ENCODE measurements at regions not wholly inside any gene's neighbourhood (a gene's known extent, or its start where the extent isn't known, plus 50 kb on each side); places are given as distances from the start of the nearest gene placed in this dataset.

- Histone ChIP-seq H3K36me3 (ENCODE audit: control insufficient read depth in 1 of 2, insufficient read depth in 2 of 2, low read length in 2 of 2) (no peaks in the 10 kb centered on the region), H3K4me1 (ENCODE audit: control insufficient read depth in 1 of 2, insufficient read depth in 2 of 2, low read length in 2 of 2) (no peaks in the 10 kb centered on the region), H3K9ac (ENCODE audit: low read depth in 1 of 2, low read length in 2 of 2) (no peak overlapping the region), H3K9me3 (ENCODE audit: control insufficient read depth in 1 of 2, low read length in 2 of 2) (no peaks in the 10 kb centered on the region), H3K4me3 (ENCODE audit: low read depth in 1 of 2, low read length in 2 of 2) (no peak overlapping the region), H3K27me3 (ENCODE audit: control insufficient read depth in 1 of 2, insufficient read depth in 2 of 2, low read length in 2 of 2) (no peaks in the 10 kb centered on the region), H3K27ac (ENCODE audit: low read depth, low read length) (no peak overlapping the region)
Observed at GRCh38 chr5:68352166-68352565, 136.6 kb downstream of the PIK3R1 start.

- no peaks in the 10 kb centered on the region for H3K27me3 ChIP-seq (ENCODE audit: control insufficient read depth in 1 of 2, insufficient read depth in 2 of 2, low read length in 2 of 2)
Observed at GRCh38 chr5:68353605-68354004, 138.0 kb downstream of the PIK3R1 start.

GRCh38 chr5:68354315-68354714 is 138.8 kb downstream of the PIK3R1 start:
- H3K9ac ChIP-seq (ENCODE audit: low read depth in 1 of 2, low read length in 2 of 2): no peak overlapping the region
- no peak overlapping the region for H3K4me3 ChIP-seq (ENCODE audit: low read depth in 1 of 2, low read length in 2 of 2)
- H3K4me1 ChIP-seq (ENCODE audit: control insufficient read depth in 1 of 2, insufficient read depth in 2 of 2, low read length in 2 of 2): no peaks in the 10 kb centered on the region
- no peaks in the 10 kb centered on the region for H3K27me3 ChIP-seq (ENCODE audit: control insufficient read depth in 1 of 2, insufficient read depth in 2 of 2, low read length in 2 of 2)
- H3K27ac ChIP-seq (ENCODE audit: low read depth, low read length): no peak overlapping the region
- no peaks in the 10 kb centered on the region for H3K36me3 ChIP-seq (ENCODE audit: control insufficient read depth in 1 of 2, insufficient read depth in 2 of 2, low read length in 2 of 2)
- H3K9me3 ChIP-seq (ENCODE audit: control insufficient read depth in 1 of 2, low read length in 2 of 2): no peaks in the 10 kb centered on the region

More at GRCh38 chr5:68353605-68354004, 138.0 kb downstream of the PIK3R1 start:
- H3K4me3 ChIP-seq (ENCODE audit: low read depth in 1 of 2, low read length in 2 of 2): no peak overlapping the region
- no peak overlapping the region for H3K27ac ChIP-seq (ENCODE audit: low read depth, low read length)
- no peaks in the 10 kb centered on the region for H3K4me1 ChIP-seq (ENCODE audit: control insufficient read depth in 1 of 2, insufficient read depth in 2 of 2, low read length in 2 of 2)
- H3K9me3 ChIP-seq (ENCODE audit: control insufficient read depth in 1 of 2, low read length in 2 of 2): no peaks in the 10 kb centered on the region
- H3K36me3 ChIP-seq (ENCODE audit: control insufficient read depth in 1 of 2, insufficient read depth in 2 of 2, low read length in 2 of 2): no peaks in the 10 kb centered on the region
- H3K9ac ChIP-seq (ENCODE audit: low read depth in 1 of 2, low read length in 2 of 2): no peak overlapping the region

GRCh38 chr5:68356216-68356615 is 140.7 kb downstream of the PIK3R1 start:
- Histone ChIP-seq H3K27ac (ENCODE audit: low read depth, low read length) (no peak overlapping the region), H3K36me3 (ENCODE audit: control insufficient read depth in 1 of 2, insufficient read depth in 2 of 2, low read length in 2 of 2) (no peaks in the 10 kb centered on the region), H3K4me1 (ENCODE audit: control insufficient read depth in 1 of 2, insufficient read depth in 2 of 2, low read length in 2 of 2) (peaks cover 0 to 6% of the 10 kb centered on the region in 2 donors), H3K9ac (ENCODE audit: low read depth in 1 of 2, low read length in 2 of 2) (no peak overlapping the region), H3K9me3 (ENCODE audit: control insufficient read depth in 1 of 2, low read length in 2 of 2) (no peaks in the 10 kb centered on the region), H3K27me3 (ENCODE audit: control insufficient read depth in 1 of 2, insufficient read depth in 2 of 2, low read length in 2 of 2) (no peaks in the 10 kb centered on the region), H3K4me3 (ENCODE audit: low read depth in 1 of 2, low read length in 2 of 2) (no peak overlapping the region)

DNA sequence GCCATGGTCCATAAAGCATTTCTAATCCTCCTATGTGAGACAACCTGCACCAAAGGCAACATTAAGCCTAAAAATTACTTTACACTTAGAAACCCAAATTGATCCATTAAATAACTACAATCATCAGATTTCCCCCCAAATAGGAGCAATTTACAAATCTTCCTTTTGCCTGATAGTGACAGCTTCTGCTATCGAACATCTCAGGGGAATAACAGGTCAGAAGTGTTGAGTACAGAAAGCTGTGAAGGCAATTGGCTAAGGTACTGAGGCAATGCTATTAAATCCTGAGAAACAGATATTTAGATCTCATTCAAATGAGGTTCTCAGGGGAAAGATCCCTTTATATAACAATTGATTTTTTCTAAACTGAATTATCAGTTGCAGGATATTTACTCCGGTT is 141.1 kb downstream of the PIK3R1 start:
- Histone ChIP-seq H3K4me3 (ENCODE audit: low read depth in 1 of 2, low read length in 2 of 2) (no peak overlapping the region), H3K36me3 (ENCODE audit: control insufficient read depth in 1 of 2, insufficient read depth in 2 of 2, low read length in 2 of 2) (no peaks in the 10 kb centered on the region), H3K9me3 (ENCODE audit: control insufficient read depth in 1 of 2, low read length in 2 of 2) (no peaks in the 10 kb centered on the region), H3K27me3 (ENCODE audit: control insufficient read depth in 1 of 2, insufficient read depth in 2 of 2, low read length in 2 of 2) (no peaks in the 10 kb centered on the region), H3K9ac (ENCODE audit: low read depth in 1 of 2, low read length in 2 of 2) (no peak overlapping the region), H3K4me1 (ENCODE audit: control insufficient read depth in 1 of 2, insufficient read depth in 2 of 2, low read length in 2 of 2) (peaks cover 0 to 6% of the 10 kb centered on the region in 2 donors), H3K27ac (ENCODE audit: low read depth, low read length) (no peak overlapping the region)

DNA sequence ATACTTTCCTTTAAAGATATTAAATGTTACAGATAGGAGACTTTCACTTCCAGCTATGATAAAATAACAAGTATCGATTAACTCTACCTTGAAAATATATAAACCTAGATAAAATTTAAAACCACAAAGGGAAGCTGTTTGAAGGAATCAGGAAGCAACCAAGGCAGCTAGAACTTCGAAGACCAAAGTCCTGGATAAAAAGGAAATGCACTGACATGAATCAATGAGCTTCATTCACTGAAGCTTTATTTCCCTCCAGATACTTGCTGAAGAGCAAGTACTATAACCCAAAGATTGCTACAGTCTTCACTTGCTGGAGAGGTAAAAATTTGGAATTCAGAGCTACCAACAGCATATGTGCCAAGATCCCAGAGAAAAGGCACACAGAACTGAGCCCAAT is 144.1 kb downstream of the PIK3R1 start:
- H3K27me3 ChIP-seq (ENCODE audit: control insufficient read depth in 1 of 2, insufficient read depth in 2 of 2, low read length in 2 of 2): no peaks in the 10 kb centered on the region
- no peak overlapping the region for H3K27ac ChIP-seq (ENCODE audit: low read depth, low read length)
- H3K9ac ChIP-seq (ENCODE audit: low read depth in 1 of 2, low read length in 2 of 2): no peak overlapping the region
- H3K36me3 ChIP-seq (ENCODE audit: control insufficient read depth in 1 of 2, insufficient read depth in 2 of 2, low read length in 2 of 2): no peaks in the 10 kb centered on the region
- peaks cover 0 to 6% of the 10 kb centered on the region in 2 donors for H3K4me1 ChIP-seq (ENCODE audit: control insufficient read depth in 1 of 2, insufficient read depth in 2 of 2, low read length in 2 of 2)
- H3K9me3 ChIP-seq (ENCODE audit: control insufficient read depth in 1 of 2, low read length in 2 of 2): no peaks in the 10 kb centered on the region
- H3K4me3 ChIP-seq (ENCODE audit: low read depth in 1 of 2, low read length in 2 of 2): no peak overlapping the region

- no peak overlapping the region for H3K9ac ChIP-seq (ENCODE audit: low read depth in 1 of 2, low read length in 2 of 2)
- no peaks in the 10 kb centered on the region for H3K9me3 ChIP-seq (ENCODE audit: control insufficient read depth in 1 of 2, low read length in 2 of 2)
- no peak overlapping the region for H3K4me3 ChIP-seq (ENCODE audit: low read depth in 1 of 2, low read length in 2 of 2)
- no peak overlapping the region for H3K27ac ChIP-seq (ENCODE audit: low read depth, low read length)
- H3K27me3 ChIP-seq (ENCODE audit: control insufficient read depth in 1 of 2, insufficient read depth in 2 of 2, low read length in 2 of 2): no peaks in the 10 kb centered on the region
- H3K4me1 ChIP-seq (ENCODE audit: control insufficient read depth in 1 of 2, insufficient read depth in 2 of 2, low read length in 2 of 2): peaks cover 0 to 6% of the 10 kb centered on the region in 2 donors
- no peaks in the 10 kb centered on the region for H3K36me3 ChIP-seq (ENCODE audit: control insufficient read depth in 1 of 2, insufficient read depth in 2 of 2, low read length in 2 of 2)
Observed at GRCh38 chr5:68362331-68362730, 146.8 kb downstream of the PIK3R1 start.

DNA sequence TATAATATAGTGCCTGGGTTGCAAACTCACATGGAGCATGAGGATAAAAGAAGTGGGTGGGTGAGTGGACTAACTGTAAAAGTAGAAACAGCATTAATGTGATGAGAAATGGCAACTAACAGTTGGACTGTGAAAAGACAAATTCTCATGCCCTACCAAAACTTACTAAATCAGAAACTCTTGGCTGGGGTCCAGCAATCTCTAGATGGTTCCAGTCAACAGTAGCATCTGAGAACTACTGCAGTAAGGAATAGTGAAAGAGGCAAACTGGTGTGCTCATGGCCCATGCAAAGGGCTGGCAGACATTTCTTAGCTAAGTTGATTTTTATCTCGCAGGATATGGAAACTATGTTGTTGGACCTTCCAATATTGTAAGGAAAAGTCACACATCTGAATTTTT is 150.3 kb downstream of the PIK3R1 start:
- H3K4me3 ChIP-seq (ENCODE audit: low read depth in 1 of 2, low read length in 2 of 2): no peak overlapping the region
- H3K9ac ChIP-seq (ENCODE audit: low read depth in 1 of 2, low read length in 2 of 2): no peak overlapping the region
- no peak overlapping the region for H3K27ac ChIP-seq (ENCODE audit: low read depth, low read length)
- no peaks in the 10 kb centered on the region for H3K9me3 ChIP-seq (ENCODE audit: control insufficient read depth in 1 of 2, low read length in 2 of 2)
- no peaks in the 10 kb centered on the region for H3K4me1 ChIP-seq (ENCODE audit: control insufficient read depth in 1 of 2, insufficient read depth in 2 of 2, low read length in 2 of 2)
- H3K36me3 ChIP-seq (ENCODE audit: control insufficient read depth in 1 of 2, insufficient read depth in 2 of 2, low read length in 2 of 2): no peaks in the 10 kb centered on the region
- no peaks in the 10 kb centered on the region for H3K27me3 ChIP-seq (ENCODE audit: control insufficient read depth in 1 of 2, insufficient read depth in 2 of 2, low read length in 2 of 2)

GRCh38 chr5:68367287-68367686 is 151.7 kb downstream of the PIK3R1 start:
- Histone ChIP-seq H3K4me1 (ENCODE audit: control insufficient read depth in 1 of 2, insufficient read depth in 2 of 2, low read length in 2 of 2) (no peaks in the 10 kb centered on the region), H3K4me3 (ENCODE audit: low read depth in 1 of 2, low read length in 2 of 2) (no peak overlapping the region), H3K27ac (ENCODE audit: low read depth, low read length) (no peak overlapping the region)

GRCh38 chr5:68367717-68368116 is 152.2 kb downstream of the PIK3R1 start:
- H3K36me3 ChIP-seq (ENCODE audit: control insufficient read depth in 1 of 2, insufficient read depth in 2 of 2, low read length in 2 of 2): no peaks in the 10 kb centered on the region
- no peaks in the 10 kb centered on the region for H3K4me1 ChIP-seq (ENCODE audit: control insufficient read depth in 1 of 2, insufficient read depth in 2 of 2, low read length in 2 of 2)
- H3K27ac ChIP-seq (ENCODE audit: low read depth, low read length): no peak overlapping the region
- H3K9me3 ChIP-seq (ENCODE audit: control insufficient read depth in 1 of 2, low read length in 2 of 2): no peaks in the 10 kb centered on the region
- H3K4me3 ChIP-seq (ENCODE audit: low read depth in 1 of 2, low read length in 2 of 2): no peak overlapping the region
- no peaks in the 10 kb centered on the region for H3K27me3 ChIP-seq (ENCODE audit: control insufficient read depth in 1 of 2, insufficient read depth in 2 of 2, low read length in 2 of 2)
- H3K9ac ChIP-seq (ENCODE audit: low read depth in 1 of 2, low read length in 2 of 2): no peak overlapping the region

More at GRCh38 chr5:68367287-68367686, 151.7 kb downstream of the PIK3R1 start:
- H3K9me3 ChIP-seq (ENCODE audit: control insufficient read depth in 1 of 2, low read length in 2 of 2): no peaks in the 10 kb centered on the region
- H3K9ac ChIP-seq (ENCODE audit: low read depth in 1 of 2, low read length in 2 of 2): no peak overlapping the region
- no peaks in the 10 kb centered on the region for H3K27me3 ChIP-seq (ENCODE audit: control insufficient read depth in 1 of 2, insufficient read depth in 2 of 2, low read length in 2 of 2)
- H3K36me3 ChIP-seq (ENCODE audit: control insufficient read depth in 1 of 2, insufficient read depth in 2 of 2, low read length in 2 of 2): no peaks in the 10 kb centered on the region

Data from duodenal mucosa (tissue), 2 donors.